ENCODE measurements at regions not wholly inside any gene's neighbourhood (a gene's known extent, or its start where the extent isn't known, plus 50 kb on each side); places are given as distances from the start of the nearest gene placed in this dataset.

- no peak for ATAC-seq (replicated peaks in 1 of 4)
- no peak overlapping the region for H3K4me3 Mint-ChIP-seq
- H3K9me3 ChIP-seq: no peaks in the 10 kb centered on the region
- no peaks in the 10 kb centered on the region for H3K4me1 Mint-ChIP-seq
- no peak overlapping the region for H3K27ac Mint-ChIP-seq
- H3K36me3 ChIP-seq (ENCODE audit: control insufficient read depth in 2 of 2, extremely low read depth in 1 of 2, insufficient read depth in 1 of 2, low read length in 1 of 2): no peaks in the 10 kb centered on the region
- ChIA-PET CTCF (no interaction called here), POLR2A (no interaction called here)
- H3K4me3 ChIP-seq (ENCODE audit: control insufficient read depth in 1 of 2, extremely low read depth in 1 of 2, low read length in 1 of 2): no peak overlapping the region
- no peak for DNase-seq
- no peaks in the 10 kb centered on the region for H3K4me1 ChIP-seq (ENCODE audit: control insufficient read depth in 1 of 2, extremely low read depth in 1 of 2, insufficient read depth in 2 of 2, low read length in 2 of 2)
- no peaks in the 10 kb centered on the region for H3K27me3 ChIP-seq (replicated peaks in 1 of 2; ENCODE audit: control insufficient read depth in 2 of 2, extremely low read depth in 1 of 2, insufficient read depth in 2 of 2, low read length in 1 of 2)
- no CpG with 5 or more reads among the region's 2 CpGs for WGBS (ENCODE audit: insufficient coverage)
- no peaks in the 10 kb centered on the region for H3K36me3 Mint-ChIP-seq
- H3K27me3 Mint-ChIP-seq: no peaks in the 10 kb centered on the region
- H3K27ac ChIP-seq (ENCODE audit: low read length): no peak overlapping the region
- H3K9me3 Mint-ChIP-seq: peaks cover 5 to 7% (median 6%) of the 10 kb centered on the region in 3 donors
These were observed 132.3 kb downstream of the TINAG start for GRCh38 chr6:54440549-54440948.

- Mint-ChIP-seq H3K27ac (no peak overlapping the region), H3K4me3 (no peak overlapping the region), H3K9me3 (peaks cover 5 to 11% (median 6%) of the 10 kb centered on the region in 3 donors), H3K36me3 (no peaks in the 10 kb centered on the region), H3K4me1 (no peaks in the 10 kb centered on the region), H3K27me3 (no peaks in the 10 kb centered on the region)
- 86% methylated on average over 2 of the region's 2 CpGs for WGBS (ENCODE audit: insufficient coverage)
- no peaks in the 10 kb centered on the region for H3K9me3 ChIP-seq
- no peak overlapping the region for H3K27ac ChIP-seq (ENCODE audit: low read length)
- H3K4me1 ChIP-seq (ENCODE audit: control insufficient read depth in 1 of 2, extremely low read depth in 1 of 2, insufficient read depth in 2 of 2, low read length in 2 of 2): no peaks in the 10 kb centered on the region
- ATAC-seq (replicated peaks in 1 of 4): no peak
- H3K4me3 ChIP-seq (ENCODE audit: control insufficient read depth in 1 of 2, extremely low read depth in 1 of 2, low read length in 1 of 2): no peak overlapping the region
- no peaks in the 10 kb centered on the region for H3K27me3 ChIP-seq (replicated peaks in 1 of 2; ENCODE audit: control insufficient read depth in 2 of 2, extremely low read depth in 1 of 2, insufficient read depth in 2 of 2, low read length in 1 of 2)
- ChIA-PET POLR2A (no interaction called here), CTCF (no interaction called here)
- no peak for DNase-seq
- H3K36me3 ChIP-seq (ENCODE audit: control insufficient read depth in 2 of 2, extremely low read depth in 1 of 2, insufficient read depth in 1 of 2, low read length in 1 of 2): no peaks in the 10 kb centered on the region
These were observed 132.8 kb downstream of the TINAG start for GRCh38 chr6:54441020-54441419.

- H3K27me3 ChIP-seq (replicated peaks in 1 of 2; ENCODE audit: control insufficient read depth in 2 of 2, extremely low read depth in 1 of 2, insufficient read depth in 2 of 2, low read length in 1 of 2): no peaks in the 10 kb centered on the region
- ChIA-PET POLR2A (no interaction called here), CTCF (no interaction called here)
- no peak for DNase-seq
- Mint-ChIP-seq H3K27ac (no peak overlapping the region), H3K4me1 (no peaks in the 10 kb centered on the region), H3K36me3 (no peaks in the 10 kb centered on the region), H3K4me3 (no peak overlapping the region), H3K9me3 (peaks cover 5 to 13% (median 6%) of the 10 kb centered on the region in 3 donors), H3K27me3 (no peaks in the 10 kb centered on the region)
- H3K9me3 ChIP-seq: no peaks in the 10 kb centered on the region
- no peak for ATAC-seq (replicated peaks in 1 of 4)
- no peaks in the 10 kb centered on the region for H3K4me1 ChIP-seq (ENCODE audit: control insufficient read depth in 1 of 2, extremely low read depth in 1 of 2, insufficient read depth in 2 of 2, low read length in 2 of 2)
- 89% methylated on average over 5 of the region's 7 CpGs for WGBS (ENCODE audit: insufficient coverage)
- H3K4me3 ChIP-seq (ENCODE audit: control insufficient read depth in 1 of 2, extremely low read depth in 1 of 2, low read length in 1 of 2): no peak overlapping the region
- no peaks in the 10 kb centered on the region for H3K36me3 ChIP-seq (ENCODE audit: control insufficient read depth in 2 of 2, extremely low read depth in 1 of 2, insufficient read depth in 1 of 2, low read length in 1 of 2)
- no peak overlapping the region for H3K27ac ChIP-seq (ENCODE audit: low read length)
These were observed 133.5 kb downstream of the TINAG start for GRCh38 chr6:54441687-54442248.

GRCh38 chr6:54445207-54445606, 137.0 kb downstream of the TINAG start:
- CTCF ChIA-PET: no interaction called here
- peaks cover 0 to 9% (median 6%) of the 10 kb centered on the region in 3 donors for H3K9me3 Mint-ChIP-seq
- no peaks in the 10 kb centered on the region for H3K27me3 Mint-ChIP-seq
- DNase-seq (no peak), ATAC-seq (replicated peaks in 1 of 4) (no peak)
- Histone ChIP-seq H3K27ac (ENCODE audit: low read length) (no peak overlapping the region), H3K4me1 (ENCODE audit: control insufficient read depth in 1 of 2, extremely low read depth in 1 of 2, insufficient read depth in 2 of 2, low read length in 2 of 2) (no peaks in the 10 kb centered on the region), H3K9me3 (no peaks in the 10 kb centered on the region), H3K27me3 (replicated peaks in 1 of 2; ENCODE audit: control insufficient read depth in 2 of 2, extremely low read depth in 1 of 2, insufficient read depth in 2 of 2, low read length in 1 of 2) (no peaks in the 10 kb centered on the region), H3K36me3 (ENCODE audit: control insufficient read depth in 2 of 2, extremely low read depth in 1 of 2, insufficient read depth in 1 of 2, low read length in 1 of 2) (no peaks in the 10 kb centered on the region), H3K4me3 (ENCODE audit: control insufficient read depth in 1 of 2, extremely low read depth in 1 of 2, low read length in 1 of 2) (no peak overlapping the region)
- POLR2A ChIA-PET: no interaction called here
- no peak overlapping the region for H3K27ac Mint-ChIP-seq
- H3K4me3 Mint-ChIP-seq: no peak overlapping the region
- H3K4me1 Mint-ChIP-seq: no peaks in the 10 kb centered on the region
- H3K36me3 Mint-ChIP-seq: no peaks in the 10 kb centered on the region

GRCh38 chr6:54448617-54449016, 140.4 kb downstream of the TINAG start:
- Histone ChIP-seq H3K4me3 (ENCODE audit: control insufficient read depth in 1 of 2, extremely low read depth in 1 of 2, low read length in 1 of 2) (no peak overlapping the region), H3K36me3 (ENCODE audit: control insufficient read depth in 2 of 2, extremely low read depth in 1 of 2, insufficient read depth in 1 of 2, low read length in 1 of 2) (no peaks in the 10 kb centered on the region), H3K9me3 (no peaks in the 10 kb centered on the region), H3K27ac (ENCODE audit: low read length) (no peak overlapping the region), H3K27me3 (replicated peaks in 1 of 2; ENCODE audit: control insufficient read depth in 2 of 2, extremely low read depth in 1 of 2, insufficient read depth in 2 of 2, low read length in 1 of 2) (no peaks in the 10 kb centered on the region), H3K4me1 (ENCODE audit: control insufficient read depth in 1 of 2, extremely low read depth in 1 of 2, insufficient read depth in 2 of 2, low read length in 2 of 2) (no peaks in the 10 kb centered on the region)
- ATAC-seq (replicated peaks in 1 of 4) (no peak), DNase-seq (no peak)
- Mint-ChIP-seq H3K27ac (no peak overlapping the region), H3K27me3 (no peaks in the 10 kb centered on the region), H3K36me3 (no peaks in the 10 kb centered on the region), H3K4me3 (no peak overlapping the region), H3K9me3 (peaks cover 2 to 19% (median 18%) of the 10 kb centered on the region in 3 donors), H3K4me1 (no peaks in the 10 kb centered on the region)
- no CpG with 5 or more reads among the region's 4 CpGs for WGBS (ENCODE audit: insufficient coverage)
- ChIA-PET CTCF (no interaction called here), POLR2A (no interaction called here)

GRCh38 chr6:54451516-54451915, 143.3 kb downstream of the TINAG start:
- Histone ChIP-seq H3K36me3 (ENCODE audit: control insufficient read depth in 2 of 2, extremely low read depth in 1 of 2, insufficient read depth in 1 of 2, low read length in 1 of 2) (no peaks in the 10 kb centered on the region), H3K9me3 (no peaks in the 10 kb centered on the region), H3K27me3 (replicated peaks in 1 of 2; ENCODE audit: control insufficient read depth in 2 of 2, extremely low read depth in 1 of 2, insufficient read depth in 2 of 2, low read length in 1 of 2) (no peaks in the 10 kb centered on the region), H3K4me3 (ENCODE audit: control insufficient read depth in 1 of 2, extremely low read depth in 1 of 2, low read length in 1 of 2) (no peak overlapping the region), H3K27ac (ENCODE audit: low read length) (no peak overlapping the region), H3K4me1 (ENCODE audit: control insufficient read depth in 1 of 2, extremely low read depth in 1 of 2, insufficient read depth in 2 of 2, low read length in 2 of 2) (no peaks in the 10 kb centered on the region)
- Mint-ChIP-seq H3K27me3 (no peaks in the 10 kb centered on the region), H3K27ac (no peak overlapping the region), H3K9me3 (peaks cover 12 to 23% (median 17%) of the 10 kb centered on the region in 3 donors), H3K4me3 (no peak overlapping the region), H3K36me3 (no peaks in the 10 kb centered on the region), H3K4me1 (no peaks in the 10 kb centered on the region)
- CTCF ChIA-PET: no interaction called here
- DNase-seq (no peak), ATAC-seq (replicated peaks in 1 of 4) (no peak)
- POLR2A ChIA-PET: no interaction called here

GRCh38 chr6:54463354-54464024, 155.2 kb downstream of the TINAG start:
- ChIA-PET CTCF (no interaction called here), POLR2A (no interaction called here)
- Histone ChIP-seq H3K9me3 (no peaks in the 10 kb centered on the region), H3K36me3 (ENCODE audit: control insufficient read depth in 2 of 2, extremely low read depth in 1 of 2, insufficient read depth in 1 of 2, low read length in 1 of 2) (no peaks in the 10 kb centered on the region), H3K27ac (ENCODE audit: low read length) (no peak overlapping the region), H3K4me3 (ENCODE audit: control insufficient read depth in 1 of 2, extremely low read depth in 1 of 2, low read length in 1 of 2) (no peak overlapping the region), H3K27me3 (replicated peaks in 1 of 2; ENCODE audit: control insufficient read depth in 2 of 2, extremely low read depth in 1 of 2, insufficient read depth in 2 of 2, low read length in 1 of 2) (no peaks in the 10 kb centered on the region), H3K4me1 (ENCODE audit: control insufficient read depth in 1 of 2, extremely low read depth in 1 of 2, insufficient read depth in 2 of 2, low read length in 2 of 2) (no peaks in the 10 kb centered on the region)
- Mint-ChIP-seq H3K36me3 (no peaks in the 10 kb centered on the region), H3K9me3 (peaks cover 5 to 18% (median 15%) of the 10 kb centered on the region in 3 donors), H3K27me3 (no peaks in the 10 kb centered on the region), H3K27ac (no peak overlapping the region), H3K4me1 (no peaks in the 10 kb centered on the region), H3K4me3 (no peak overlapping the region)
- no peak for ATAC-seq (replicated peaks in 1 of 4)
- DNase-seq: no peak
- WGBS (ENCODE audit: insufficient coverage): no CpG with 5 or more reads among the region's 4 CpGs

Measured in T-cell (primary cell).